GM10248 (cell line): ENCODE measurements at regions not wholly inside any gene's neighbourhood (a gene's known extent, or its start where the extent isn't known, plus 50 kb on each side); places are given as distances from the start of the nearest gene placed in this dataset.

Experiments
- CTCF ChIA-PET: fragments of 300-600 bp; sonication (Branson Sonifier 250); formaldehyde crosslinking; extraction: SDS; loops from one replicate; lab custom pipeline; 2021; ENCODE audit warnings: antibody characterized with exemption; lab: Yijun Ruan, JAX
- POLR2A ChIA-PET: fragments of 350-650 bp; sonication (Branson Sonifier 250); formaldehyde crosslinking; extraction: SDS; loops from one replicate; lab custom pipeline; 2020; ENCODE audit warnings: antibody characterized with exemption; lab: Yijun Ruan, JAX
- DNase-seq: peaks from one replicate; pipeline ENCODE4 v3.0.0; 2012; ENCODE audit errors: extremely low spot score
- CTCF ChIP-seq: IDR thresholded peaks from 2 replicates; pipeline ENCODE4 v1.5.1; 2012; ENCODE audit warnings: mild to moderate bottlenecking, low read depth; ENCODE audit errors: extremely low read depth, missing control alignments, control extremely low read depth

- no peak for DNase-seq
- ChIA-PET CTCF (interaction anchor here (1.9 kb wide), 1 partner anchor 8 kb away, joined by 4 read pairs; no protein-coding TSS in a partner anchor), POLR2A (no interaction called here)
- no peak for TF ChIP-seq CTCF
These were observed 496.8 kb upstream of the SOX5 start for GRCh38 chr12:24446287-24446686.

- ChIA-PET CTCF (interaction anchor here (0.9 to 2.0 kb wide), 4 partner anchors 10 to 17 kb away, joined by 3 to 5 read pairs (median 4); no protein-coding TSS in a partner anchor), POLR2A (no interaction called here)
- DNase-seq: no peak
- TF ChIP-seq CTCF: no peak
These were observed 495.2 kb upstream of the SOX5 start for GRCh38 chr12:24444634-24445033.

GRCh38 chr12:24441458-24441857 lies 492.0 kb upstream of the SOX5 start:
- DNase-seq: no peak
- ChIA-PET CTCF (no interaction called here), POLR2A (no interaction called here)
- TF ChIP-seq CTCF: no peak

- ChIA-PET POLR2A (no interaction called here), CTCF (no interaction called here)
- no peak for TF ChIP-seq CTCF
- DNase-seq: no peak
These were observed 487.2 kb upstream of the SOX5 start for GRCh38 chr12:24436667-24437066.

GRCh38 chr12:24431872-24432271 lies 482.4 kb upstream of the SOX5 start:
- POLR2A ChIA-PET: no interaction called here
- DNase-seq: no peak
- CTCF ChIA-PET: no interaction called here
- TF ChIP-seq CTCF: no peak

GRCh38 chr12:24427776-24428175 lies 478.3 kb upstream of the SOX5 start:
- CTCF ChIA-PET: interaction anchor here (1.0 to 1.2 kb wide), 2 partner anchors 12 to 13 kb away, joined by 3 read pairs; no protein-coding TSS in a partner anchor
- POLR2A ChIA-PET: no interaction called here
- DNase-seq: no peak
- no peak for TF ChIP-seq CTCF

GRCh38 chr12:24425601-24425970 lies 476.1 kb upstream of the SOX5 start:
- CTCF ChIA-PET: no interaction called here
- POLR2A ChIA-PET: no interaction called here
- TF ChIP-seq CTCF: no peak
- no peak for DNase-seq
